ENCODE measurements at regions not wholly inside any gene's neighbourhood (a gene's known extent, or its start where the extent isn't known, plus 50 kb on each side); places are given as distances from the start of the nearest gene placed in this dataset.

DNA sequence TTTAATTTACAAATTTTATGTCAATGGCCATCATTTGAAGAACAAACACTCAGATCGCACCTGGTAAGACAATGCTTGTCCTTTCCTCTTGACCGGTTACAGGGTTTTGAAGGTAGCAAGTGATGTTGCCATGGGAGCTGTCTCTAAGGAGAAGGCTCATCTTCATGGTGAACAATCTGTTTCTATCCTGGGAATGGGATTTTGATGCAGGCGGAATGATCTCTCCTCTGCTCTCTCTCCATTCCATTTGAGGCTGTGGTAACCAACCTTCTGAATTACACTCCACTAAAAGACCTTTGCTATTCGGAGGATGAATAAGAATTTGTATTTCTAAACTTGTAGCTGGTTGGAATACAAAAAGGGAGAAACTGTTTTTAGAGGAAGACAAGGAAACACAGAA lies 57.9 kb upstream of the SLC5A9 start:
- H3K27me3 ChIP-seq (ENCODE audit: control insufficient read depth, insufficient read depth, low read length): no peaks in the 10 kb centered on the region
- ChIA-PET CTCF (interaction anchor here (0.9 kb wide), 1 partner anchor 37 kb away, joined by 3 read pairs; no protein-coding TSS in a partner anchor), POLR2A (no interaction called here)
- H3K4me3 ChIP-seq (ENCODE audit: low read depth, low read length): no peak overlapping the region
- H3K36me3 ChIP-seq (ENCODE audit: control insufficient read depth, insufficient read depth, low read length): no peaks in the 10 kb centered on the region
- TF ChIP-seq, protein P1, sequence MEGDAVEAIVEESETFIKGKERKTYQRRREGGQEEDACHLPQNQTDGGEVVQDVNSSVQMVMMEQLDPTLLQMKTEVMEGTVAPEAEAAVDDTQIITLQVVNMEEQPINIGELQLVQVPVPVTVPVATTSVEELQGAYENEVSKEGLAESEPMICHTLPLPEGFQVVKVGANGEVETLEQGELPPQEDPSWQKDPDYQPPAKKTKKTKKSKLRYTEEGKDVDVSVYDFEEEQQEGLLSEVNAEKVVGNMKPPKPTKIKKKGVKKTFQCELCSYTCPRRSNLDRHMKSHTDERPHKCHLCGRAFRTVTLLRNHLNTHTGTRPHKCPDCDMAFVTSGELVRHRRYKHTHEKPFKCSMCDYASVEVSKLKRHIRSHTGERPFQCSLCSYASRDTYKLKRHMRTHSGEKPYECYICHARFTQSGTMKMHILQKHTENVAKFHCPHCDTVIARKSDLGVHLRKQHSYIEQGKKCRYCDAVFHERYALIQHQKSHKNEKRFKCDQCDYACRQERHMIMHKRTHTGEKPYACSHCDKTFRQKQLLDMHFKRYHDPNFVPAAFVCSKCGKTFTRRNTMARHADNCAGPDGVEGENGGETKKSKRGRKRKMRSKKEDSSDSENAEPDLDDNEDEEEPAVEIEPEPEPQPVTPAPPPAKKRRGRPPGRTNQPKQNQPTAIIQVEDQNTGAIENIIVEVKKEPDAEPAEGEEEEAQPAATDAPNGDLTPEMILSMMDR (IDR thresholded peaks at IDR 0.05; ENCODE audit: insufficient read depth, low read depth, low read length): no peak
- DNase-seq (ENCODE audit: low read depth): no peak

- ChIA-PET CTCF (no interaction called here), POLR2A (no interaction called here)
- TF ChIP-seq, protein P1 (IDR thresholded peaks at IDR 0.05; ENCODE audit: insufficient read depth, low read depth, low read length): no peak
- no peak overlapping the region for H3K4me3 ChIP-seq (ENCODE audit: low read depth, low read length)
- H3K27me3 ChIP-seq (ENCODE audit: control insufficient read depth, insufficient read depth, low read length): no peaks in the 10 kb centered on the region
- no peak for DNase-seq (ENCODE audit: low read depth)
- no peaks in the 10 kb centered on the region for H3K36me3 ChIP-seq (ENCODE audit: control insufficient read depth, insufficient read depth, low read length)
Measured at GRCh38 chr1:48160486-48161132, 61.9 kb upstream of the SLC5A9 start.

GRCh38 chr1:48139275-48139674 lies 83.2 kb upstream of the SLC5A9 start:
- POLR2A ChIA-PET: no interaction called here
- no peak for DNase-seq (ENCODE audit: low read depth)
- CTCF ChIA-PET: no interaction called here

GRCh38 chr1:48127735-48128685 lies 94.5 kb upstream of the SLC5A9 start:
- ChIA-PET CTCF (interaction anchor here (0.9 kb wide), 1 partner anchor 18 kb away, joined by 3 read pairs; no protein-coding TSS in a partner anchor), POLR2A (no interaction called here)
- Histone ChIP-seq H3K27me3 (ENCODE audit: control insufficient read depth, insufficient read depth, low read length) (no peaks in the 10 kb centered on the region), H3K36me3 (ENCODE audit: control insufficient read depth, insufficient read depth, low read length) (no peaks in the 10 kb centered on the region), H3K4me3 (ENCODE audit: low read depth, low read length) (no peak overlapping the region)
- TF ChIP-seq, protein P1 (IDR thresholded peaks at IDR 0.05; ENCODE audit: insufficient read depth, low read depth, low read length): no peak
- DNase-seq (ENCODE audit: low read depth): no peak

More at GRCh38 chr1:48139275-48139674, 83.2 kb upstream of the SLC5A9 start:
- Histone ChIP-seq H3K36me3 (ENCODE audit: control insufficient read depth, insufficient read depth, low read length) (no peaks in the 10 kb centered on the region), H3K27me3 (ENCODE audit: control insufficient read depth, insufficient read depth, low read length) (no peaks in the 10 kb centered on the region), H3K4me3 (ENCODE audit: low read depth, low read length) (no peak overlapping the region)
- TF ChIP-seq, protein P1 (IDR thresholded peaks at IDR 0.05; ENCODE audit: insufficient read depth, low read depth, low read length): no peak

GRCh38 chr1:48123647-48124046 lies 98.9 kb upstream of the SLC5A9 start:
- no peak for DNase-seq (ENCODE audit: low read depth)
- Histone ChIP-seq H3K4me3 (ENCODE audit: low read depth, low read length) (no peak overlapping the region), H3K27me3 (ENCODE audit: control insufficient read depth, insufficient read depth, low read length) (no peaks in the 10 kb centered on the region), H3K36me3 (ENCODE audit: control insufficient read depth, insufficient read depth, low read length) (no peaks in the 10 kb centered on the region)
- POLR2A ChIA-PET: no interaction called here
- CTCF ChIA-PET: no interaction called here
- TF ChIP-seq, protein P1 (IDR thresholded peaks at IDR 0.05; ENCODE audit: insufficient read depth, low read depth, low read length): no peak
